GM19372 (cell line): ENCODE measurements at regions not wholly inside any gene's neighbourhood (a gene's known extent, or its start where the extent isn't known, plus 50 kb on each side); places are given as distances from the start of the nearest gene placed in this dataset.

Experiments
- ATAC-seq: cut with Tn5 transposase; IDR thresholded peaks from one replicate; pipeline ENCODE4 v1.9.1; 2021; ENCODE audit warnings: mild to moderate bottlenecking, low read depth, moderate library complexity; ENCODE audit not compliant: unreplicated experiment

- ATAC-seq, result no peak
These were observed 160.8 kb upstream of the ANK2 start for GRCh38 chr4:112888622-112889021.

- ATAC-seq, result no peak
These were observed 160.3 kb upstream of the ANK2 start for GRCh38 chr4:112889199-112889598.

- ATAC-seq, result no peak
These were observed 159.6 kb upstream of the ANK2 start for GRCh38 chr4:112889619-112890527.

GRCh38 chr4:112894480-112894879 is 155.0 kb upstream of the ANK2 start:
- no peak for ATAC-seq

- no peak for ATAC-seq
These were observed 154.5 kb upstream of the ANK2 start for GRCh38 chr4:112894951-112895350.

- no peak for ATAC-seq
These were observed 153.4 kb upstream of the ANK2 start for GRCh38 chr4:112895811-112896608.

- ATAC-seq, result no peak
These were observed 152.8 kb upstream of the ANK2 start for GRCh38 chr4:112896609-112897190.

GRCh38 chr4:112897543-112897942 is 151.9 kb upstream of the ANK2 start:
- no peak for ATAC-seq

GRCh38 chr4:112898357-112899141 is 150.9 kb upstream of the ANK2 start:
- no peak for ATAC-seq

GRCh38 chr4:112900416-112900815 is 149.0 kb upstream of the ANK2 start:
- ATAC-seq, result no peak

- no peak for ATAC-seq
These were observed 147.5 kb upstream of the ANK2 start for GRCh38 chr4:112901962-112902411.

- no peak for ATAC-seq
These were observed 143.7 kb upstream of the ANK2 start for GRCh38 chr4:112905728-112906127.

- no peak for ATAC-seq
These were observed 140.9 kb upstream of the ANK2 start for GRCh38 chr4:112908511-112908910.

- ATAC-seq, result no peak
These were observed 139.2 kb upstream of the ANK2 start for GRCh38 chr4:112910109-112910736.

- no peak for ATAC-seq
These were observed 132.6 kb upstream of the ANK2 start for GRCh38 chr4:112916868-112917267.

GRCh38 chr4:112923516-112923915 is 125.9 kb upstream of the ANK2 start:
- no peak for ATAC-seq

- no peak for ATAC-seq
These were observed 122.6 kb upstream of the ANK2 start for GRCh38 chr4:112926819-112927218.

- ATAC-seq, result no peak
These were observed 121.9 kb upstream of the ANK2 start for GRCh38 chr4:112927544-112927943.

GRCh38 chr4:112931001-112931400 is 118.5 kb upstream of the ANK2 start:
- no peak for ATAC-seq

GRCh38 chr4:112933790-112934189 is 115.7 kb upstream of the ANK2 start:
- no peak for ATAC-seq
